ENCODE measurements at regions not wholly inside any gene's neighbourhood (a gene's known extent, or its start where the extent isn't known, plus 50 kb on each side); places are given as distances from the start of the nearest gene placed in this dataset.

- DNase-seq (ENCODE audit: low spot score), result no peak
Observed at GRCh38 chr2:237271698-237272652, 142.0 kb downstream of the COL6A3 start.
